GM12873 (cell line): ENCODE measurements at regions not wholly inside any gene's neighbourhood (a gene's known extent, or its start where the extent isn't known, plus 50 kb on each side); places are given as distances from the start of the nearest gene placed in this dataset.

Experiments used
- TF ChIP-seq, protein P1 (sequence below): IDR thresholded peaks from 2 replicates; pipeline ENCODE4 v1.5.1; 2012; ENCODE audit warnings: low read depth, mild to moderate bottlenecking, moderate library complexity, low read length, control low read depth; ENCODE audit not compliant: insufficient read depth; ENCODE audit errors: missing control alignments

DNA sequence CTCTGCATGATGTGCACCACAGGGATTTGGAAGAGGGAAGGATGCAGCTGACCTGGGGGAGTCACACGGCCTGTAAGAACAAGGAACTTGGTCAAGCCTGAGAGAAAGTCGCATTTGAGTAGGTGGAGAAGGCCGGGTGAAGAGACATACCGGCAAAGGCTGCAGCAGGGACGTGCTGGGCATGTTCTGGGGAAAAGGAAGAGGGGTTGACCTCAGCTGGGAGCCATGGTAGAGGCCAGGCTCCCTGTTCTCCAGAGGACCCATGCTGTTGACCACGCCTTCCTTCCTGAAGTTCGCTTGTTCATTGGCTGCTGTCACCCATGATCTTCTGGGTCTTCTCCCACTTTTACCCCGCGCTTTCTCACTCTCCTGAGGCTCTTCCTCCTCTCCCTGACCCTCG, 84.5 kb downstream of the HTR5A start:
- TF ChIP-seq, protein P1, sequence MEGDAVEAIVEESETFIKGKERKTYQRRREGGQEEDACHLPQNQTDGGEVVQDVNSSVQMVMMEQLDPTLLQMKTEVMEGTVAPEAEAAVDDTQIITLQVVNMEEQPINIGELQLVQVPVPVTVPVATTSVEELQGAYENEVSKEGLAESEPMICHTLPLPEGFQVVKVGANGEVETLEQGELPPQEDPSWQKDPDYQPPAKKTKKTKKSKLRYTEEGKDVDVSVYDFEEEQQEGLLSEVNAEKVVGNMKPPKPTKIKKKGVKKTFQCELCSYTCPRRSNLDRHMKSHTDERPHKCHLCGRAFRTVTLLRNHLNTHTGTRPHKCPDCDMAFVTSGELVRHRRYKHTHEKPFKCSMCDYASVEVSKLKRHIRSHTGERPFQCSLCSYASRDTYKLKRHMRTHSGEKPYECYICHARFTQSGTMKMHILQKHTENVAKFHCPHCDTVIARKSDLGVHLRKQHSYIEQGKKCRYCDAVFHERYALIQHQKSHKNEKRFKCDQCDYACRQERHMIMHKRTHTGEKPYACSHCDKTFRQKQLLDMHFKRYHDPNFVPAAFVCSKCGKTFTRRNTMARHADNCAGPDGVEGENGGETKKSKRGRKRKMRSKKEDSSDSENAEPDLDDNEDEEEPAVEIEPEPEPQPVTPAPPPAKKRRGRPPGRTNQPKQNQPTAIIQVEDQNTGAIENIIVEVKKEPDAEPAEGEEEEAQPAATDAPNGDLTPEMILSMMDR, result no peak

DNA sequence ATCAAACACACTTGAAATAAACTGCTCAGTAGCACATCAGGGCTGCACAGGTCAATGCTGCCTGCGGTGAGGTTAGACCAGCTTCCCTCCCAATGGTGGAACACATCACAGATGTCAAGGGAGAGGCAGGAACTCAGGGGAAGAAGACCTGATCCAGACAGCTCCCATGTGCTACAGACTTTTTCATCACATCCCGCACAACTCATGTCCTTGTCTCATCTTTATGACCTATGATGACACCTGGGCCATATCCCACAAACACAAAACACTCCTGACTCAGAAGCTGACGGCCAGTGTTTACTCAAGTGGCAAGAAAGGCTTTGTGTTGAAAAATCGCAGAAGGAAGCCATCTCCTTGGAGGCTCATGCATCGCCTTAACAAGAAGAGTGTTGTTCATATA, 91.6 kb downstream of the HTR5A start:
- TF ChIP-seq, protein P1, result no peak

DNA sequence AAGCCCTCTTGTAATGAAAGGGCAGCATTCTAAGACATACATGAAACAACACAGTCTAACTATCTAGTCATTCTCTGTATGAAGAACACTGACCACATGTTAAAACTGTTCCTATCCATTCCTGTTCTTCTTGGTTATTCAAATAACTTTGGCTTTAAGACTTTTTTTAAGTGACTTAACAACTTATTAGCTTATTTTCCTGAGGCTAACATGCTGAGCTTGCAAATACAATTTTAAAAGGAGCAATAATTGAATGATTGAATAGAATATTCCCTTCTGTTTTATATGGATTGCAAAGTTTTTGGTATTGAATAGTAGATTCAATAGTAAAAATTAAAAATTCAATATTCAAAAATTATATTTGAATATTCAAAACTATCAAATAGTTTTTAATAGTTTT, 92.3 kb downstream of the HTR5A start:
- TF ChIP-seq, protein P1, result no peak

DNA sequence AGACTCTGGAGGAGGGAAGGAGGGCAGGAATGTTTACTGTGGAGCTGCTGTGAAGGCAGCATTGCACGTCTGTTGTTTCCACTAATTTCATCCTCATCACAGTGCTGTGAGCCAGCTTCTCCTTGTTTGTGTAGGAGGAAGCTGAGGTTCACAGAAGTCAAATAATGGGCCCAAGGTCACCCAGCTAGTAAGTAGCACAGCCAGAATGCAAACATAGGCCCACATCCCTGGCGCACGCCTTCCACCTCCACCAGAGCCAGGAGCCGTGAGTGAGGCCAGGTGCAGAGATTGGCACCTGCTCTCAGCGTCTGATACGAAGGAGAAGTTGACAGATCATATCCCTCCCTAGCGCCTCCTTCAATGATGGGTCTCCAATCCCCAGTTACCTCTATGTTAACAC, 93.6 kb downstream of the HTR5A start:
- TF ChIP-seq, protein P1, result no peak

DNA sequence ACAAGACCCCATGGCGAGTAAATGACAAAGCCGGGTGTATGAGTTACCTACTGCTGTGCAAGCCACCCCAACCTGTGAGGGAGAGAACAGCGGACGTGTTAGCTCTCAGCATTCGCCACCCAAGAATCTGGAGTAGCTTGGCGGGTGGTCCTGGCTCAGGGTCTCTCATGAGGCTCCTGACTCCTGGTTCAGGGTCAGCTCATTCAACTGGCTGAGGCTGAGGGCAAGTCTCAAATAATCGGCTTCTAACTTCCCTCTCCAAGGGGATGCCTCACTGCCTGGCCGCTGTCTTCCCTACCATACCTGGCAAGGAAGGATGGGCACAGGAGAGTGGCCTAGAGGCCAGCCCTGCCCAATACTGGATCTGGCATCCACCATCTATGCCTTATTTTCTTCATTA, 94.2 kb downstream of the HTR5A start:
- TF ChIP-seq, protein P1, result no peak

DNA sequence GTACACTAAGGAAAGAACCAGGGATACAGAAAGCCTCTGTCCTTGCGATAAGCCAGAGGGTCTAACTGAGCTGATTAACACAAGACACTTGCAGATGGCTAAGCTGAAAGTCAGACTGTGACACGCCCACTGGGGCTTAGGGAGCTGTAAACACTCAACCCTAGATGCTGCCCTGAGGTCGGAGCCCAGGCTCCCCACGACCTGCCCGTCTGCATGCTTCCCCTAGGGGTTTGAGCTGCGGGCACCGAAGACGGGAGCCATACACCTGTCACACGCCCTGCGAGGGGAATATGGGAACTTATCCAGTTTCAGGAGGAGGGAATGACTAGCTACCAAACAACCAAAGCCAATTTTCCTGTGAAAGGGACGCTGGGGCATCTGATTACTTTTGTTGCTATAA, 96.0 kb downstream of the HTR5A start:
- TF ChIP-seq, protein P1, result no peak

DNA sequence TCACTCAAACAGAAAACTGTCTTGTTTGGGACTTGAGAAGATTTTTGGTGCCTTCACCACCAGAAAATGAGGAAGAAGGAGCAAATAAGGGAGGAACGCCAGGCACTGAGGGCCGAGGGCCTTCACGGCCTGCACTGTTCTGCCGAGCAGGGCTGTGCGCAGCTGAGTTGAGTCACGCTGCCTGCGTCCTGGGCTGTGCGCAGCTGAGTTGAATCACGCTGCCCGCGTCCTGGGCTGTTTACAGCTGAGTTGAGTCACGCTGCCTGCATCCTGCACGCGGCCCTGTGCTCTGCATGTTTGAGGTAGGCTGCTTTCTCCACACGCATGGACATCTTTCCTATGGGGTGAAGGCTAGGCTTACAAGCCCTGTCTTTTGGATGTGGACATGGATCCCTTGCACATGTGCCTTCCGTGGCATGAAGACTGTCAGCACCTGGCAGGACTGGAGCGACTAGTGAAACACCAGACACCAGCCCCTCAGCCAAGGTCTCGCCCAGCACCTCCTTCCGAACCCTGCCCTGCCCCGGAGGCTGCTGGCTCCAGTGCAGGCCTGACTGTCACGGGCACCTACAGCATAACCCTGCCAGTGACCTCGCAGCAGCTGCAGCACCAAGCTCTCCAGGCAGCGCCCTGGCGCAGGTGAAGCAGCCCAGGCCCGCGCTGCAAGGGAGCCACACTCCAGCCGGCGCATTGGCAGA, 96.7 kb downstream of the HTR5A start:
- TF ChIP-seq, protein P1, result no peak
